Effector memory CD4-positive, alpha-beta T cell (primary cell): ENCODE measurements at regions not wholly inside any gene's neighbourhood (a gene's known extent, or its start where the extent isn't known, plus 50 kb on each side); places are given as distances from the start of the nearest gene placed in this dataset.

Experiments
- DNase-seq, 3 donors: peaks; one replicate each; pipeline ENCODE4 v3.0.0-alpha.2; 2020
- H3K27ac ChIP-seq: 2 replicates; pipeline ENCODE4 v1.7.0; 2013; ENCODE audit warnings: mild to moderate bottlenecking, low read length, moderate library complexity; ENCODE audit not compliant: insufficient read depth, poor library complexity, severe bottlenecking
- H3K27me3 ChIP-seq: replicated peaks from 2 replicates; pipeline ENCODE4 v1.7.0; 2013; ENCODE audit warnings: mild to moderate bottlenecking, low read length; ENCODE audit not compliant: insufficient read depth, control insufficient read depth, poor library complexity, severe bottlenecking
- H3K36me3 ChIP-seq: 2 replicates; pipeline ENCODE4 v1.7.0; 2013; ENCODE audit warnings: mild to moderate bottlenecking, low read length, moderate library complexity; ENCODE audit not compliant: control insufficient read depth, insufficient read depth
- H3K4me1 ChIP-seq: 2 replicates; pipeline ENCODE4 v1.7.0; 2013; ENCODE audit warnings: low read length, mild to moderate bottlenecking; ENCODE audit not compliant: control insufficient read depth, insufficient read depth, poor library complexity, severe bottlenecking
- H3K4me3 ChIP-seq: 2 replicates; pipeline ENCODE4 v1.7.0; 2013; ENCODE audit warnings: low read length, low read depth, mild to moderate bottlenecking; ENCODE audit not compliant: insufficient read depth, poor library complexity, severe bottlenecking
- H3K9me3 ChIP-seq: 2 replicates; pipeline ENCODE4 v1.7.0; 2013; ENCODE audit warnings: mild to moderate bottlenecking, low read length, moderate library complexity; ENCODE audit not compliant: control insufficient read depth

- Histone ChIP-seq H3K36me3 (no peaks in the 10 kb centered on the region), H3K27ac (no peak overlapping the region), H3K9me3 (no peaks in the 10 kb centered on the region), H3K27me3 (no peaks in the 10 kb centered on the region), H3K4me3 (no peak overlapping the region), H3K4me1 (no peaks in the 10 kb centered on the region)
- no peak for DNase-seq
Observed at GRCh38 chr14:30108975-30109700, 181.5 kb upstream of the PRKD1 start.

DNA sequence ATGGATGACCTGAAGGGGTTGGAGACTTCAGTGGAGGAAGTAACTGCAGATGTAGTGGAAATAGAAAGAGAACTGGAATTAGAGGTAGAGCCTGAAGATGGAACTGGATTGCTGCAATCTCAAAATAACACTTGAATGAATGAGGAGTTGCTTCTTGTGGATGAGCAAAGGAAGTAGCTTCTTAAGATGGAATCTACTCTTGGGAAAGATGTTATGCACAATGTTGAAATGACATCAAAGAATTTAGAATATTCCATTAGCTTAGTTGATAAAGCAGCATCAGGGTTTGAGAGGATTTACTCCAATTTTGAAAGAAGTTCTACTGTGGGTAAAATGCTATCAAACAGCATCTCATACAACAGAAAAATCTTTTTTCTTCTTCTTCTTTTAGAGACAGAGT is 186.4 kb upstream of the PRKD1 start:
- no peak overlapping the region for H3K4me3 ChIP-seq
- DNase-seq, result no peak
- no peaks in the 10 kb centered on the region for H3K27me3 ChIP-seq
- H3K27ac ChIP-seq, result no peak overlapping the region
- no peaks in the 10 kb centered on the region for H3K9me3 ChIP-seq
- no peaks in the 10 kb centered on the region for H3K4me1 ChIP-seq
- H3K36me3 ChIP-seq, result no peaks in the 10 kb centered on the region

- H3K27ac ChIP-seq, result no peak overlapping the region
- no peaks in the 10 kb centered on the region for H3K4me1 ChIP-seq
- no peak for DNase-seq
- no peaks in the 10 kb centered on the region for H3K36me3 ChIP-seq
- no peak overlapping the region for H3K4me3 ChIP-seq
- no peaks in the 10 kb centered on the region for H3K9me3 ChIP-seq
- H3K27me3 ChIP-seq, result no peaks in the 10 kb centered on the region
Observed at GRCh38 chr14:30115756-30116155, 188.1 kb upstream of the PRKD1 start.

DNA sequence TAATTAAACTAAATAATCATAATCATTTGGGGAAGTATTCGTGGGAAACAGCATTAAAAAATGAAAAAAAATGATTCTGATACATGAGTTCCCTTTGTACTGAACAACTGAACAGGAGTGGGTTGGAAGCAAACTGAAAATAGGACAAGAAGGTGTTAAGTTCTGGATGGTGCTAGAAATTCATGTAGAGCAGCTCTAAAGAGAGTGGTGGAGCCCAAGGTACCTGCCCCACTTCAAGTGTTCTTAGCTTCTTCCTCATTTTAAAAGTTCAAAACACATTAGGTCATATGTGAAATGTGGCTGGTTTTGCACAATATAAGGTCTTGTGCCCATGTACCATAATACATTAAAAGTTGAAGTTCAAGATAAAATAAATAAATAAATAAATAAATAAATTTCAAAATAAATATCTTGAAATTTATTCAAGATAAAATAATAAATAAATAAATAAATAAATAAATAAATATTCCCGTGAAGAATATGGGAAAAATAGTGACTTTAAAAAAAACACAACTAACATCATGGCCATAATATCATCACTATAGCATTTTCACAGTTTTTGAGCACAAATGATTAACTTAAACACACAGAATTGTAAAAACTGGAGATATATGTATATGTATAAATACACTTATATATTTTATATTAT is 191.5 kb upstream of the PRKD1 start:
- no peaks in the 10 kb centered on the region for H3K4me1 ChIP-seq
- DNase-seq, result no peak

GRCh38 chr14:30125322-30125979 is 197.8 kb upstream of the PRKD1 start:
- Histone ChIP-seq H3K4me3 (no peak overlapping the region), H3K27me3 (no peaks in the 10 kb centered on the region), H3K36me3 (no peaks in the 10 kb centered on the region), H3K27ac (no peak overlapping the region), H3K9me3 (no peaks in the 10 kb centered on the region), H3K4me1 (no peaks in the 10 kb centered on the region)
- no peak for DNase-seq

More for the DNA sequence above, 191.5 kb upstream of the PRKD1 start:
- no peaks in the 10 kb centered on the region for H3K9me3 ChIP-seq
- no peak overlapping the region for H3K4me3 ChIP-seq
- no peaks in the 10 kb centered on the region for H3K27me3 ChIP-seq
- no peaks in the 10 kb centered on the region for H3K36me3 ChIP-seq
- no peak overlapping the region for H3K27ac ChIP-seq

GRCh38 chr14:30129807-30130206 is 202.2 kb upstream of the PRKD1 start:
- Histone ChIP-seq H3K36me3 (no peaks in the 10 kb centered on the region), H3K4me3 (no peak overlapping the region), H3K27me3 (no peaks in the 10 kb centered on the region), H3K27ac (no peak overlapping the region), H3K9me3 (no peaks in the 10 kb centered on the region), H3K4me1 (no peaks in the 10 kb centered on the region)
- no peak for DNase-seq

DNA sequence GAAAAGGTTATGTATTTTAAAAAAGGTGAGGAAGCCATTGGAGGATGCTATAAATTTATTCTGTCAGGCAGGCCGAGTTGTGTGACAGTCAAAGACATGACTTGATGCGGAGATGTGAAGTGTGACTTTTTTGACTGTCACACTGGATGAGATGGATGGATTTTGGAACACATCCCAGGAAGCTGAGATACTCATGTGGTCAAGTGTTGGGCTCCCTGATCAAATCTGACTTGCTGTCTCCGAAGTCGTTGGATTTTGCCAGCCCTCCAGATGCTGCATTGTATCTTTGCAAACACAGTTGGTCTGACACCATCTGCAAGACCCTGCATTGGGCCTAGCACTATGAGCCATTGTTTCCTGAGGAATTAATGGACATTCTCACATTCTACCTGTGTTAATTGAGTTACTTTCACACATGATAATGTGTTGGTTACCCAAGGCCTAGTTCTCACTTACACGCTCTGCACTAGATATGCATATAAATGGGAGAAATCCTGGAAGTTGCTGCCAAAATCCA is 204.0 kb upstream of the PRKD1 start:
- H3K4me1 ChIP-seq, result no peaks in the 10 kb centered on the region
- DNase-seq, result no peak

GRCh38 chr14:30132196-30132595 is 204.5 kb upstream of the PRKD1 start:
- no peak overlapping the region for H3K27ac ChIP-seq
- no peaks in the 10 kb centered on the region for H3K4me1 ChIP-seq
- H3K4me3 ChIP-seq, result no peak overlapping the region
- H3K27me3 ChIP-seq, result no peaks in the 10 kb centered on the region
- no peak for DNase-seq
- H3K9me3 ChIP-seq, result no peaks in the 10 kb centered on the region
- no peaks in the 10 kb centered on the region for H3K36me3 ChIP-seq

More for the DNA sequence above, 204.0 kb upstream of the PRKD1 start:
- no peaks in the 10 kb centered on the region for H3K27me3 ChIP-seq
- no peaks in the 10 kb centered on the region for H3K36me3 ChIP-seq
- H3K9me3 ChIP-seq, result no peaks in the 10 kb centered on the region
- H3K27ac ChIP-seq, result no peak overlapping the region
- H3K4me3 ChIP-seq, result no peak overlapping the region

DNA sequence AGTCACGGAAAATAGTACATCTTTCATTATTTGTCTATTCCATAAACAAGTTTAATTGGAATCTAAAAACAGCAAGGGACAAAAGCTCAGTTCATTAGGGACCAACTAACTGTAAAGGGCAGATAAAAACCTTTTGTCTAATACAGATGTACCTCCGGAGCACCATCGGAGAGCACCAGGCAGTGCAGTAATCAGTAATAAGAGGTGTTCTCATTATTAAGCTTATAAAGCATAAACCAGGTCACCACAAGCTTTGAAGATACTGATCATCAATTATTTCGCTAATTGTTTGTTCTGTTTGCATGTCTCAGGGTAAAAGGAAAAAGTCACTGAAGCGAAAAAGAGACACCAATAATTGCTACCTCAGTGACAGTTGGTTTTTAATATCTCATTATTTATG is 207.3 kb upstream of the PRKD1 start:
- DNase-seq, result no peak
- Histone ChIP-seq H3K9me3 (no peaks in the 10 kb centered on the region), H3K4me3 (no peak overlapping the region), H3K27ac (no peak overlapping the region), H3K36me3 (no peaks in the 10 kb centered on the region), H3K27me3 (no peaks in the 10 kb centered on the region), H3K4me1 (no peaks in the 10 kb centered on the region)

DNA sequence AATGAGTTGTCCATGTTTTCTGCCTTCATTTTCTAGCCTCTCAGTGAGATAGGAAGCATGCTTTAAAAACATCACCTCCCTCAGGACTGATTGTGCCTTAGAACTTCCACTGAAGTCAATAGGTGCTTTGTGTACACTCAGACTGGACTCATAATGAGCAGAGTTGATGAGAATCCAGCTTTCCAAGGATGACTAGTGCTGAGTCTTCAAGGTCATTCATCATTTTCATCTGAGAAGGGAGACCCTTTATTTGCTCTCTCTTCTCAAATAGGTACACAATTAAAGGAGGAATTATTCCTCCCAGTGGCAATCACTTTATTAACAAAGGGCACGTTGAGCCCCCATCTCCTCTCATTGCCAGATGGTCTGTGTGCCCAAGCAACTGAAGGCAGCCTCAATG is 210.9 kb upstream of the PRKD1 start:
- H3K4me3 ChIP-seq, result no peak overlapping the region
- no peak overlapping the region for H3K27ac ChIP-seq
- H3K4me1 ChIP-seq, result no peaks in the 10 kb centered on the region
- no peaks in the 10 kb centered on the region for H3K9me3 ChIP-seq
- no peaks in the 10 kb centered on the region for H3K36me3 ChIP-seq
- H3K27me3 ChIP-seq, result no peaks in the 10 kb centered on the region
- DNase-seq, result no peak
